GM12878 (cell line): ENCODE measurements at regions not wholly inside any gene's neighbourhood (a gene's known extent, or its start where the extent isn't known, plus 50 kb on each side); places are given as distances from the start of the nearest gene placed in this dataset.

ENCODE experiments used
- ATAC-seq: fragments of 200-7000 bp; cut with Tn5 transposase; 3 replicates; pipeline ENCODE4 v1.9.1; 2020; ENCODE audit warnings: mild to moderate bottlenecking, moderate library complexity
- BruUV-seq: library from RNA; stranded (reverse); fragments of 400-500 nt; replicated peaks from 2 replicates; lab custom pipeline; 2021; lab: Mats Ljungman, UMichigan
- CTCF ChIA-PET: fragments of 300-600 bp; sonication (Branson Sonifier 250); formaldehyde crosslinking; extraction: SDS; loops from one replicate; lab custom pipeline; 2021; ENCODE audit warnings: inconsistent platforms; lab: Yijun Ruan, JAX
- POLR2A ChIA-PET: fragments of 350-600 bp; formaldehyde crosslinking; extraction: SDS; loops from one replicate; lab custom pipeline; 2021; ENCODE audit warnings: inconsistent platforms; lab: Charles Lee
- RAD21 ChIA-PET: fragments of 300-600 bp; sonication (Branson Sonifier 250); formaldehyde crosslinking; loops from one replicate; lab custom pipeline; 2023; ENCODE audit warnings: antibody characterized with exemption; ENCODE audit not compliant: unreplicated experiment; lab: Charles Lee
- SMC1A ChIA-PET: fragments of 300-600 bp; sonication (Branson Sonifier 250); formaldehyde crosslinking; loops from one replicate; lab custom pipeline; 2023; ENCODE audit not compliant: unreplicated experiment, uncharacterized antibody; lab: Charles Lee
- DNase-seq: peaks from one replicate; pipeline ENCODE4 v3.0.0-alpha.2; 2011; ENCODE audit warnings: low read depth, low spot score
- FAIRE-seq: peaks from 3 replicates; lab custom pipeline; 2011; peaks lifted over from hg19 to GRCh38; lab: Jason Lieb, UNC
- H2AFZ ChIP-seq: 2 replicates; pipeline ENCODE4 v1.6.0; 2011; ENCODE audit warnings: low read depth, low read length, control low read depth; ENCODE audit not compliant: control insufficient read depth
- H3K27ac ChIP-seq: 2 replicates; pipeline ENCODE4 v1.5.1; 2011; ENCODE audit warnings: control low read depth; ENCODE audit not compliant: control insufficient read depth, insufficient read depth
- H3K27me3 ChIP-seq, 2 experiments: replicated peaks in 1 of 2; 2 replicates each; pipeline versions ENCODE4 v1.6.0 to v1.6.1; 2011; ENCODE audit warnings: low read length in 1 of 2; ENCODE audit not compliant: control insufficient read depth in 2 of 2, insufficient read depth in 2 of 2
- H3K36me3 ChIP-seq, 2 experiments: 2 replicates each; pipeline ENCODE4 v1.5.1; 2011; ENCODE audit warnings: low read length in 1 of 2; ENCODE audit not compliant: control insufficient read depth in 2 of 2, insufficient read depth in 2 of 2
- H3K4me1 ChIP-seq: 2 replicates; pipeline ENCODE4 v1.6.1; 2011; ENCODE audit warnings: mild to moderate bottlenecking, low read length, moderate library complexity, mixed read lengths; ENCODE audit not compliant: control insufficient read depth, insufficient read depth
- H3K4me2 ChIP-seq: 2 replicates; pipeline ENCODE4 v1.6.0; 2011; ENCODE audit warnings: control low read depth; ENCODE audit not compliant: control insufficient read depth, insufficient read depth
- H3K4me3 ChIP-seq: fragments of 200-600 bp; sonication (generic); 2 replicates; pipeline ENCODE4 v1.5.1; 2016
- H3K79me2 ChIP-seq: 2 replicates; pipeline ENCODE4 v1.6.0; 2011; ENCODE audit warnings: low read length; ENCODE audit not compliant: control insufficient read depth, insufficient read depth
- H3K9ac ChIP-seq: 2 replicates; pipeline ENCODE4 v1.8.0; 2011; ENCODE audit warnings: low read length, control low read depth, mixed read lengths; ENCODE audit not compliant: control insufficient read depth, insufficient read depth
- H3K9me3 ChIP-seq: replicated peaks from 3 replicates; pipeline ENCODE4 v1.5.1; 2011; ENCODE audit warnings: mild to moderate bottlenecking, low read length; ENCODE audit not compliant: control insufficient read depth, insufficient read depth
- H4K20me1 ChIP-seq: 2 replicates; pipeline ENCODE4 v1.6.0; 2011; ENCODE audit not compliant: control insufficient read depth, insufficient read depth
- BCL3 ChIP-seq: IDR thresholded peaks from 2 replicates; pipeline ENCODE4 v1.6.1; 2011; ENCODE audit warnings: borderline replicate concordance, low read depth, mild to moderate bottlenecking, moderate library complexity, low read length; ENCODE audit not compliant: insufficient read depth, poor library complexity, severe bottlenecking
- CEBPZ ChIP-seq: fragments of 150-350 bp; IDR thresholded peaks from 2 replicates; pipeline ENCODE4 v1.6.1; 2016; ENCODE audit warnings: low read depth, low read length
- CHD2 ChIP-seq: IDR thresholded peaks from 2 replicates; pipeline ENCODE4 v1.6.1; 2011; ENCODE audit warnings: low read depth, low read length, improper control_type of control experiment, borderline replicate concordance
- ESRRA ChIP-seq: IDR thresholded peaks from 2 replicates; pipeline ENCODE4 v1.6.1; 2012; ENCODE audit warnings: mild to moderate bottlenecking, low read length, improper control_type of control experiment
- KDM1A ChIP-seq: fragments of 200-600 bp; sonication (generic); IDR thresholded peaks from 2 replicates; pipeline ENCODE4 v1.6.1; 2016; ENCODE audit warnings: borderline replicate concordance
- NFIC ChIP-seq: IDR thresholded peaks from 2 replicates; pipeline ENCODE4 v1.6.1; 2012; ENCODE audit warnings: low read depth, mild to moderate bottlenecking, inconsistent platforms, low read length, moderate library complexity
- NFYA ChIP-seq: IDR thresholded peaks from 2 replicates; pipeline ENCODE4 v1.6.1; 2011; ENCODE audit warnings: low read depth, mild to moderate bottlenecking, low read length, improper control_type of control experiment, borderline replicate concordance
- WGBS: methylation state at CpG from one replicate; pipeline ENCODE4 v1.1.6; 2016; ENCODE audit warnings: low lambda C conversion rate; ENCODE audit not compliant: insufficient replicate concordance, insufficient coverage; ENCODE audit errors: missing lambda C conversion rate; 5-methylcytosine and 5-hydroxymethylcytosine counted together
- in situ Hi-C: fragments of 300-500 bp; cut with MboI; formaldehyde crosslinking; loops from 9 replicates; pipeline ENCODE4 v1.14.3; 2018; ENCODE audit warnings: mixed read lengths
- intact Hi-C: fragments of 100-400 bp; cut with micrococcal nuclease; formaldehyde crosslinking; loops from one replicate; pipeline ENCODE4 v1.14.2; 2022; ENCODE audit not compliant: unreplicated experiment

GRCh38 chr1:65531972-65532570 is 111.6 kb downstream of the LEPR start:
- WGBS: 1% methylated on average over 4 of the region's 4 CpGs
- no peaks in the 10 kb centered on the region for H3K9me3 ChIP-seq

More at GRCh38 chr1:65531972-65532570, 111.6 kb downstream of the LEPR start:
- no peak for ATAC-seq
- SMC1A ChIA-PET: no interaction called here
- Histone ChIP-seq H3K9ac (no peak overlapping the region), H3K4me2 (no peak overlapping the region), H3K36me3 (no peaks in the 10 kb centered on the region), H3K4me3 (no peak overlapping the region), H3K27me3 (no peaks in the 10 kb centered on the region; a peak in 1 of 4 replicates), H4K20me1 (no peaks in the 10 kb centered on the region), H3K79me2 (no peaks in the 10 kb centered on the region), H3K27ac (no peak overlapping the region), H3K4me1 (no peaks in the 10 kb centered on the region), H2AFZ (no peak overlapping the region)
- in situ Hi-C loops: no loop called here
- CTCF ChIA-PET: no interaction called here
- POLR2A ChIA-PET: no interaction called here
- no peak for FAIRE-seq
- intact Hi-C loops: no loop called here
- RAD21 ChIA-PET: no interaction called here
- no TSS peak for BruUV-seq
- TF ChIP-seq BCL3 (no peak), NFYA (no peak), ESRRA (no peak), KDM1A (no peak), CEBPZ (no peak), CHD2 (no peak), NFIC (no peak)
- no peak for DNase-seq
